BLaER1 (cell line): ENCODE measurements at regions not wholly inside any gene's neighbourhood (a gene's known extent, or its start where the extent isn't known, plus 50 kb on each side); places are given as distances from the start of the nearest gene placed in this dataset.

Experiments
- H3K27ac ChIP-seq: shearing (Covaris generic); formaldehyde crosslinking; 2 replicates; pipeline ENCODE4 v1.8.1; 2022
- H3K27me3 ChIP-seq: shearing (Covaris generic); formaldehyde crosslinking; 2 replicates; pipeline ENCODE4 v1.8.1; 2022
- H3K36me3 ChIP-seq: shearing (Covaris generic); formaldehyde crosslinking; 2 replicates; pipeline ENCODE4 v1.8.1; 2022
- H3K4me1 ChIP-seq: shearing (Covaris generic); formaldehyde crosslinking; 2 replicates; pipeline ENCODE4 v1.8.1; 2022
- H3K4me2 ChIP-seq: shearing (Covaris generic); formaldehyde crosslinking; 2 replicates; pipeline ENCODE4 v1.8.1; 2022
- H3K4me3 ChIP-seq: shearing (Covaris generic); formaldehyde crosslinking; 2 replicates; pipeline ENCODE4 v1.8.1; 2022
- H3K9ac ChIP-seq: shearing (Covaris generic); formaldehyde crosslinking; 2 replicates; pipeline ENCODE4 v1.8.1; 2022
- H3K9me3 ChIP-seq: shearing (Covaris generic); formaldehyde crosslinking; 2 replicates; pipeline ENCODE4 v1.8.1; 2022
- H4K20me1 ChIP-seq: shearing (Covaris generic); formaldehyde crosslinking; 2 replicates; pipeline ENCODE4 v1.8.1; 2022
- Cebpa-rat ChIP-seq: shearing (Covaris generic); IDR thresholded peaks from 2 replicates; pipeline ENCODE4 v1.8.1; 2022

GRCh38 chr11:16448123-16448717 is 91.9 kb upstream of the SOX6 start:
- Histone ChIP-seq H3K36me3 (no peaks in the 10 kb centered on the region), H3K9me3 (no peaks in the 10 kb centered on the region), H4K20me1 (no peaks in the 10 kb centered on the region), H3K27me3 (no peaks in the 10 kb centered on the region), H3K9ac (no peak overlapping the region), H3K4me2 (no peak overlapping the region), H3K4me1 (no peaks in the 10 kb centered on the region), H3K27ac (no peak overlapping the region), H3K4me3 (no peak overlapping the region)
- TF ChIP-seq Cebpa-rat, result no peak

- no peak for TF ChIP-seq Cebpa-rat
Observed at GRCh38 chr11:16441461-16441860, 85.1 kb upstream of the SOX6 start.

GRCh38 chr11:16440136-16440535 is 83.8 kb upstream of the SOX6 start:
- H3K4me1 ChIP-seq, result peaks cover 9% of the 10 kb centered on the region; the same call in 1 of the 2 replicates
- H3K4me2 ChIP-seq, result no peak overlapping the region
- no peak overlapping the region for H3K9ac ChIP-seq
- no peaks in the 10 kb centered on the region for H3K9me3 ChIP-seq
- no peaks in the 10 kb centered on the region for H3K27me3 ChIP-seq
- H3K4me3 ChIP-seq, result no peak overlapping the region
- no peak overlapping the region for H3K27ac ChIP-seq
- no peak for TF ChIP-seq Cebpa-rat
- no peaks in the 10 kb centered on the region for H3K36me3 ChIP-seq
- no peaks in the 10 kb centered on the region for H4K20me1 ChIP-seq

More at GRCh38 chr11:16441461-16441860, 85.1 kb upstream of the SOX6 start:
- Histone ChIP-seq H3K9me3 (no peaks in the 10 kb centered on the region), H3K9ac (no peak overlapping the region), H3K27ac (no peak overlapping the region), H3K4me2 (no peak overlapping the region), H3K36me3 (no peaks in the 10 kb centered on the region), H3K4me3 (no peak overlapping the region), H3K27me3 (no peaks in the 10 kb centered on the region), H4K20me1 (no peaks in the 10 kb centered on the region), H3K4me1 (peaks cover 9% of the 10 kb centered on the region; the same call in 1 of the 2 replicates)

GRCh38 chr11:16434036-16434435 is 77.7 kb upstream of the SOX6 start:
- Histone ChIP-seq H3K27ac (no peak overlapping the region), H3K27me3 (no peaks in the 10 kb centered on the region), H3K4me3 (no peak overlapping the region), H3K4me2 (no peak overlapping the region), H3K9me3 (no peaks in the 10 kb centered on the region), H3K9ac (no peak overlapping the region), H3K36me3 (no peaks in the 10 kb centered on the region), H4K20me1 (no peaks in the 10 kb centered on the region), H3K4me1 (no peaks in the 10 kb centered on the region)
- no peak for TF ChIP-seq Cebpa-rat

DNA sequence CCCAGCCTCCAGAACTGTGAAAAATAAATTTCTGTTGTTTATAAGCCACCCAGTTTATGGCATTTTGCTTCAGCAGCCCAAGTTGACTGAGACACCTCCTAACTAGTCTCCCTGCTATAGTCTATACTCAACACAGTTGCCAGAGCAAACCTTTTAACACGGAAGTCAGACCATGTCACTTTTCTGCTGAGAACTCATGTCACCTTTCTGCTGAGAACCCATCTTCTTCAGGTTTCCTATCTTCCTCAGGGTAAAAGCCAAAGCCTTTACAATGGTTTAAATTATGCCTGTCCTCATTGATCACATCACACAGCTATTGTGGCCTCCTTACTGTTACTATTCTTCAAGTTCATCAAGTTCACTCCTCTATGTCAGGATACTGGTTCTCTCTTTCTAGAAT is 74.3 kb upstream of the SOX6 start:
- H3K4me2 ChIP-seq, result no peak overlapping the region
- H4K20me1 ChIP-seq, result no peaks in the 10 kb centered on the region
- no peak overlapping the region for H3K27ac ChIP-seq
- H3K4me3 ChIP-seq, result no peak overlapping the region
- H3K4me1 ChIP-seq, result no peaks in the 10 kb centered on the region
- 0 out of 2 replicates have a peak, but pooled peaks cover 6% of the 10 kb centered on the region for H3K9me3 ChIP-seq
- no peak for TF ChIP-seq Cebpa-rat
- H3K9ac ChIP-seq, result no peak overlapping the region
- no peaks in the 10 kb centered on the region for H3K36me3 ChIP-seq
- H3K27me3 ChIP-seq, result no peaks in the 10 kb centered on the region

GRCh38 chr11:16421826-16422225 is 65.5 kb upstream of the SOX6 start:
- H3K27ac ChIP-seq, result no peak overlapping the region
- H3K4me1 ChIP-seq, result no peaks in the 10 kb centered on the region
- no peak overlapping the region for H3K9ac ChIP-seq
- H3K4me3 ChIP-seq, result no peak overlapping the region
- no peaks in the 10 kb centered on the region for H4K20me1 ChIP-seq
- H3K27me3 ChIP-seq, result no peaks in the 10 kb centered on the region
- 0 out of 2 replicates have a peak, but pooled peaks cover 6% of the 10 kb centered on the region for H3K9me3 ChIP-seq
- no peaks in the 10 kb centered on the region for H3K36me3 ChIP-seq
- H3K4me2 ChIP-seq, result no peak overlapping the region
- no peak for TF ChIP-seq Cebpa-rat

- Histone ChIP-seq H3K36me3 (no peaks in the 10 kb centered on the region), H3K27me3 (no peaks in the 10 kb centered on the region), H3K4me2 (no peak overlapping the region), H3K4me1 (no peaks in the 10 kb centered on the region), H4K20me1 (no peaks in the 10 kb centered on the region), H3K9me3 (no peaks in the 10 kb centered on the region), H3K4me3 (no peak overlapping the region), H3K27ac (no peak overlapping the region), H3K9ac (no peak overlapping the region)
- TF ChIP-seq Cebpa-rat, result no peak
Observed at GRCh38 chr11:16418428-16419097, 62.2 kb upstream of the SOX6 start.

DNA sequence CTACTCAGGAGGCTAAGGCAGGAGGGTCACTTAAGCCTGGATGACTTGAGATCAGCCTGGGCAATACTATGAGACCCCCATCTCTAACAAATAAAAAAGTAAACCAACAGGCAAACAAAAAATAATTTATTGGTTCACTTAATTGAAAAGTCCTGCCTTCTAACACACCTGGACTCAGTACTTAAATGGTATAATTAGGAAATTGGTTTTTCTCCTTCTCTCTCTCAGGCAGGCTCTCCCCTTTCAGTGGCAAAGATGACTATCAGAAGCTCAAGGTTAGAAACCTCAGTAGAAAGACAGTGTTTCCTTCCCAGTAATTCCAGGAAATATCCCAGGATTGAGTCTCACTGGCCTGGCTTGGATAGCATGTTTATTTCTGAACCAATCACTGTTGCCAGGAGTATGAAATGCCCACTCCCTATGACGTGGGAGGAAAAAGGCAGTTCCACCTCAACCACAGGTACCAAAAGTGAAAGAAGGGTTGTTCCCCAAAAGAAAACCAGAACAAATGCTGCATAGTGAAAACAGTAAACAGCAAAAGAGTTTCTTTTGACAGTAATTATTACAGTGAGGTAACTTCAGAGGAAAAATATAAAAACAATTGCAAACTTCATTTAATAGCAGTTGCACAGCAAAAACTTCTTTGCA is 56.3 kb upstream of the SOX6 start:
- Histone ChIP-seq H3K9me3 (no peaks in the 10 kb centered on the region), H3K27ac (no peak overlapping the region), H3K4me1 (no peaks in the 10 kb centered on the region), H4K20me1 (no peaks in the 10 kb centered on the region), H3K9ac (no peak overlapping the region), H3K4me2 (no peak overlapping the region), H3K36me3 (no peaks in the 10 kb centered on the region), H3K27me3 (no peaks in the 10 kb centered on the region), H3K4me3 (no peak overlapping the region)
- no peak for TF ChIP-seq Cebpa-rat

- no peak overlapping the region for H3K4me2 ChIP-seq
- no peaks in the 10 kb centered on the region for H3K27me3 ChIP-seq
- H3K36me3 ChIP-seq, result no peaks in the 10 kb centered on the region
- no peak overlapping the region for H3K4me3 ChIP-seq
- no peak for TF ChIP-seq Cebpa-rat
- no peak overlapping the region for H3K27ac ChIP-seq
- no peak overlapping the region for H3K9ac ChIP-seq
- H3K4me1 ChIP-seq, result no peaks in the 10 kb centered on the region
- H4K20me1 ChIP-seq, result no peaks in the 10 kb centered on the region
- H3K9me3 ChIP-seq, result no peaks in the 10 kb centered on the region
Observed at GRCh38 chr11:16410479-16410878, 54.1 kb upstream of the SOX6 start.

GRCh38 chr11:16408619-16409018 is 52.3 kb upstream of the SOX6 start:
- Histone ChIP-seq H3K9me3 (no peaks in the 10 kb centered on the region), H3K4me3 (no peak overlapping the region), H3K27ac (no peak overlapping the region), H4K20me1 (no peaks in the 10 kb centered on the region), H3K27me3 (no peaks in the 10 kb centered on the region), H3K36me3 (no peaks in the 10 kb centered on the region), H3K4me2 (no peak overlapping the region), H3K4me1 (no peaks in the 10 kb centered on the region), H3K9ac (no peak overlapping the region)
- no peak for TF ChIP-seq Cebpa-rat
